ENCODE measurements at regions not wholly inside any gene's neighbourhood (a gene's known extent, or its start where the extent isn't known, plus 50 kb on each side); places are given as distances from the start of the nearest gene placed in this dataset.

GRCh38 chr2:16256601-16257321, 316.4 kb downstream of the MYCN start:
- no peak for TF ChIP-seq CTCF (IDR thresholded peaks at IDR 0.05; ENCODE audit: poor library complexity, severe bottlenecking)
- no peak for TF ChIP-seq EZH2 (IDR thresholded peaks at IDR 0.05; ENCODE audit: borderline replicate concordance, insufficient read depth, low read length, poor library complexity, severe bottlenecking)
- TF ChIP-seq MXI1 (conservative IDR thresholded peaks at IDR 0.05; ENCODE audit: poor library complexity, severe bottlenecking) = no peak
- no peak for TF ChIP-seq TAF1 (IDR thresholded peaks at IDR 0.05; ENCODE audit: low read depth)
- TF ChIP-seq POLR2AphosphoS5 (IDR thresholded peaks at IDR 0.05) = no peak
- no peak for TF ChIP-seq SMC3 (conservative IDR thresholded peaks at IDR 0.05; ENCODE audit: poor library complexity)
- TF ChIP-seq EP300 (conservative IDR thresholded peaks at IDR 0.05; ENCODE audit: poor library complexity, severe bottlenecking) = no peak
- TF ChIP-seq REST (IDR thresholded peaks at IDR 0.05; ENCODE audit: borderline replicate concordance) = no peak
- TF ChIP-seq RAD21 (conservative IDR thresholded peaks at IDR 0.05) = no peak
- H3F3A ChIP-seq (ENCODE audit: insufficient read depth, low read length, poor library complexity, severe bottlenecking) = no peaks in the 10 kb centered on the region
- H3K36me3 ChIP-seq (ENCODE audit: insufficient read depth, low read length) = no peaks in the 10 kb centered on the region
- H2AFZ ChIP-seq (ENCODE audit: low read depth, low read length) = no peak overlapping the region
- H3K27ac ChIP-seq (ENCODE audit: low read length) = no peak overlapping the region
- no peaks in the 10 kb centered on the region for H3K27me3 ChIP-seq (ENCODE audit: insufficient read depth, low read depth, low read length)
- H3K4me2 ChIP-seq (ENCODE audit: low read length) = no peak overlapping the region
- no peaks in the 10 kb centered on the region for H3K9me3 ChIP-seq (ENCODE audit: low read length)
- no peaks in the 10 kb centered on the region for H4K20me1 ChIP-seq (ENCODE audit: insufficient read depth)
- no peaks in the 10 kb centered on the region for H3K9me2 ChIP-seq (ENCODE audit: insufficient read depth, low read length)
- H3K4me3 ChIP-seq (ENCODE audit: low read length) = no peak overlapping the region
- no peak overlapping the region for H3K9ac ChIP-seq (ENCODE audit: low read length)
- H3K79me2 ChIP-seq (replicated peaks; ENCODE audit: insufficient read depth, low read length) = no peaks in the 10 kb centered on the region

- no peak overlapping the region for H3K27ac ChIP-seq (ENCODE audit: low read length)
- H3K4me2 ChIP-seq (ENCODE audit: low read length) = no peak overlapping the region
- no peaks in the 10 kb centered on the region for H3K36me3 ChIP-seq (ENCODE audit: insufficient read depth, low read length)
- no peaks in the 10 kb centered on the region for H3K79me2 ChIP-seq (replicated peaks; ENCODE audit: insufficient read depth, low read length)
- no peak for TF ChIP-seq MXI1 (conservative IDR thresholded peaks at IDR 0.05; ENCODE audit: poor library complexity, severe bottlenecking)
- no peak for TF ChIP-seq POLR2AphosphoS5 (IDR thresholded peaks at IDR 0.05)
- no peak for TF ChIP-seq SMC3 (conservative IDR thresholded peaks at IDR 0.05; ENCODE audit: poor library complexity)
- no peak for TF ChIP-seq RAD21 (conservative IDR thresholded peaks at IDR 0.05)
- no peaks in the 10 kb centered on the region for H3K9me3 ChIP-seq (ENCODE audit: low read length)
- no peak overlapping the region for H3K4me3 ChIP-seq (ENCODE audit: low read length)
- no peak overlapping the region for H2AFZ ChIP-seq (ENCODE audit: low read depth, low read length)
- no peak overlapping the region for H3K9ac ChIP-seq (ENCODE audit: low read length)
- H4K20me1 ChIP-seq (ENCODE audit: insufficient read depth) = no peaks in the 10 kb centered on the region
- H3K9me2 ChIP-seq (ENCODE audit: insufficient read depth, low read length) = no peaks in the 10 kb centered on the region
- H3F3A ChIP-seq (ENCODE audit: insufficient read depth, low read length, poor library complexity, severe bottlenecking) = no peaks in the 10 kb centered on the region
- no peaks in the 10 kb centered on the region for H3K27me3 ChIP-seq (ENCODE audit: insufficient read depth, low read depth, low read length)
Measured at GRCh38 chr2:16255120-16255519, 314.8 kb downstream of the MYCN start.
